Right lobe of liver (tissue), 6 donors: ENCODE measurements at regions not wholly inside any gene's neighbourhood (a gene's known extent, or its start where the extent isn't known, plus 50 kb on each side); places are given as distances from the start of the nearest gene placed in this dataset.

Experiments
- ATAC-seq, 4 donors: fragments of 200-7000 bp; cut with Tn5 transposase; one replicate each; pipeline ENCODE4 v1.9.1; 2020; ENCODE audit warnings: mild to moderate bottlenecking in 4 of 4, moderate library complexity in 4 of 4
- DNase-seq, 3 donors: peaks; one replicate each; pipeline ENCODE4 v3.0.0-alpha.2; 2020
- H3K27ac ChIP-seq, 3 donors: fragments of 200-600 bp; one replicate each; pipeline ENCODE4 v1.8.0; 2022
- H3K27me3 ChIP-seq, 2 donors: fragments of 200-600 bp; one replicate each; pipeline ENCODE4 v1.8.0; 2022
- H3K36me3 ChIP-seq, 4 donors: fragments of 200-600 bp; sonication (generic) in 1 of 4; one replicate each; pipeline versions ENCODE4 v1.5.1 to v1.8.0; 2017 to 2022; ENCODE audit warnings: control low read depth in 1 of 4
- H3K4me1 ChIP-seq, 4 donors: fragments of 200-600 bp; sonication (generic) in 1 of 4; one replicate each; pipeline versions ENCODE4 v1.5.1 to v1.8.0; 2017 to 2022; ENCODE audit warnings: control low read depth in 1 of 4
- H3K4me3 ChIP-seq, 3 donors: fragments of 200-600 bp; one replicate each; pipeline ENCODE4 v1.8.0; 2022
- H3K9me3 ChIP-seq, 4 donors: fragments of 200-600 bp; sonication (generic) in 1 of 4; one replicate each; pipeline versions ENCODE4 v1.5.1 to v1.8.0; 2017 to 2022; ENCODE audit warnings: control low read depth in 1 of 4
- POLR2A ChIP-seq: fragments of 450-650 bp; IDR thresholded peaks from one replicate; pipeline ENCODE4 v1.6.1; 2017; ENCODE audit warnings: antibody characterized with exemption, mild to moderate bottlenecking
- WGBS: methylation state at CpG from one replicate; pipeline ENCODE4 v1.1.6; 2018; ENCODE audit warnings: low coverage, low lambda C conversion rate; ENCODE audit not compliant: insufficient coverage; ENCODE audit errors: missing lambda C conversion rate; 5-methylcytosine and 5-hydroxymethylcytosine counted together
- intact Hi-C, 2 donors: fragments of 100-400 bp; cut with DNase I; formaldehyde crosslinking; loops; one replicate each; pipeline versions ENCODE4 v1.11.2 to v1.14.1; 2022
- TF ChIP-seq, protein P1 (sequence below), 4 donors: fragments of 200-600 bp in 3 of 4; fragments of 450-650 bp in 1 of 4; IDR thresholded peaks; one replicate each; pipeline versions ENCODE4 v1.5.1 to v1.8.0; 2016 to 2022; ENCODE audit warnings: antibody characterized with exemption in 4 of 4, mild to moderate bottlenecking in 2 of 4
- donor health status: DM: no; HTN: yes; CAD: no.
- donor health status: DM: no; HTN: no; CAD: no.
- donor health status: DM: no; HTN: no; CAD: no.
- donor health status: DM: no; HTN: yes; CAD: no.
- donor health status: DM: no; HTN: yes; CAD: no.

DNA sequence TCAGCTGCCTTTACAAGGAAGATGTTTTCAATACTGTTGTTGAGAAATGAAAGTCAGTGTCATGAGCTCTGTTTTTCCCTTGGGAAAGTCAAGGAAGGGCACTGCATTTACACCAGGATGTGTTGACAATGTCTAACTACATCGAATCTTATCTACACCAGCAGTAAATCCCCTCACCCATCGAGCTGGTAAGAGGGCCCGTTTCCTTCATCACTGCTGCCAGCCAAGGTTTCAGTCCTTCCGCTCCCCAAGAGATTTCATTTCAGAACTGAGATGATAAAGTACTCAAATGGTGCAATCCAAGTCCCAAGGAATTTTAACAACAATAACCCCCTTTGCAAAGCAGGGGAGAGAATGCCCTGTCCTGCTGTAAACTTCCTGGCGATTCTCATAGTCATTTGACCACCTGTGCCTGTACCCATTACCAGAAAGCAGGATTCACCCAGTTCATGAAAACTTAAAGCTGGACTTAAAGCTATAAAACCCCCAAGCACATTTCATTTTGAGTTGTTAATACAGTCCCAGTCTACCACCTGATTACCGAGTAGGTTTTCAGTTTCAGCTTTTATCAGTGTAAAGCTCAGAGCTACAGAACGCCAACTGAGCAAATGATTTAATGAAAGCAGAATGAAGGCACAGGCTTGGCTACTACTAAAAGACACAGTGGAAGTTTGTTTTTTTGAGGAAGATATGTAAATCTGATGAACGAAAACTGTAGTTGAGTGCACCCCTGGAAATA is 122.5 kb upstream of the TAB2 start:
- Histone ChIP-seq H3K27ac (no peak overlapping the region), H3K27me3 (no peaks in the 10 kb centered on the region), H3K4me1 (no peaks in the 10 kb centered on the region), H3K4me3 (no peak overlapping the region), H3K36me3 (no peaks in the 10 kb centered on the region), H3K9me3 (peaks cover 0 to 5% (median 0%) of the 10 kb centered on the region in 4 donors)
- ATAC-seq = no peak
- DNase-seq = no peak
- 73% methylated on average over 8 of the region's 8 CpGs for WGBS
- TF ChIP-seq, protein P1, sequence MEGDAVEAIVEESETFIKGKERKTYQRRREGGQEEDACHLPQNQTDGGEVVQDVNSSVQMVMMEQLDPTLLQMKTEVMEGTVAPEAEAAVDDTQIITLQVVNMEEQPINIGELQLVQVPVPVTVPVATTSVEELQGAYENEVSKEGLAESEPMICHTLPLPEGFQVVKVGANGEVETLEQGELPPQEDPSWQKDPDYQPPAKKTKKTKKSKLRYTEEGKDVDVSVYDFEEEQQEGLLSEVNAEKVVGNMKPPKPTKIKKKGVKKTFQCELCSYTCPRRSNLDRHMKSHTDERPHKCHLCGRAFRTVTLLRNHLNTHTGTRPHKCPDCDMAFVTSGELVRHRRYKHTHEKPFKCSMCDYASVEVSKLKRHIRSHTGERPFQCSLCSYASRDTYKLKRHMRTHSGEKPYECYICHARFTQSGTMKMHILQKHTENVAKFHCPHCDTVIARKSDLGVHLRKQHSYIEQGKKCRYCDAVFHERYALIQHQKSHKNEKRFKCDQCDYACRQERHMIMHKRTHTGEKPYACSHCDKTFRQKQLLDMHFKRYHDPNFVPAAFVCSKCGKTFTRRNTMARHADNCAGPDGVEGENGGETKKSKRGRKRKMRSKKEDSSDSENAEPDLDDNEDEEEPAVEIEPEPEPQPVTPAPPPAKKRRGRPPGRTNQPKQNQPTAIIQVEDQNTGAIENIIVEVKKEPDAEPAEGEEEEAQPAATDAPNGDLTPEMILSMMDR (IDR thresholded peaks at IDR 0.05) = no peak
- no peak for TF ChIP-seq POLR2A
- intact Hi-C loops = no loop called here

DNA sequence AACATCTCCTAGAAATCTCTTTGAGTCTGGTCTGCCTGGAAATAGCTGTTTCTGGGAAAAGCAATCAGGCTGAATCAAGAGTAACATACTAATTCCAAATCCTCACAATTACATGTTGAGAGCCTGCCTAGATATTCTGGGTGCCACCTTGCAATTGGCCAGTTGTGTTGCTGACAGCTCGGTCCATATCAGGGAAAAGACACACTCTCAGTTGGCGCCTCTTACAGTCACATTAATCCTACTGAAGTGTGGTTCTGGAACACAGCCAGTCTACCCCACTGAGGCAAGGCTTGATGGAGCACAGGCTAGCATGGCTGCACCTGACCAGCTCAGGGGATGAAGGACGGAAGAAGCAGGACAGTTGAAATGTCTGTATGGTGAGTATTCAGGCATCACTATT is 121.4 kb upstream of the TAB2 start:
- WGBS = 60% methylated on average over 1 of the region's 3 CpGs
- H3K4me1 ChIP-seq = no peaks in the 10 kb centered on the region
- no peak overlapping the region for H3K4me3 ChIP-seq
- no peaks in the 10 kb centered on the region for H3K36me3 ChIP-seq
- DNase-seq (no peak), ATAC-seq (no peak)
- no peak overlapping the region for H3K27ac ChIP-seq
- peaks cover 0 to 5% (median 0%) of the 10 kb centered on the region in 4 donors for H3K9me3 ChIP-seq
- TF ChIP-seq, protein P1 (IDR thresholded peaks at IDR 0.05) = no peak
- no peak for TF ChIP-seq POLR2A
- intact Hi-C loops = no loop called here
- H3K27me3 ChIP-seq = no peaks in the 10 kb centered on the region

DNA sequence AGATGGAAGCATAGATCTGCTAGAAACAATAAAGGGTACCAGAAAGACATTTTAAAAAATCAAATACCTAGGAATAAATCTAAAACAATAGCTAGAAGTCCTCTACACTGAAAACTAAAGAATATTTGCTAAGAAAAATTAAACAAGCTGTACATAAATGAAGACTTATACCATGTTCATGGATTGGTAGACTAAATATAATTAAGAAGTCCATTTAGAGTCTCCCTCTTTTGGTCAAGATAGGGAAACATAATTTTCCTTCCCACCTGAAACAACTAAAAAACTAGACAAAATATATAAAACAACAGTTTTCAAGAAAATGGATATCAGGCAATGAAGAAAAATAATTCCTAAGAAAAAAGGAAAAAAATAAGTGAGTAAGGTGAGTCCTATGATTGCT is 120.0 kb upstream of the TAB2 start:
- Histone ChIP-seq H3K36me3 (no peaks in the 10 kb centered on the region), H3K27me3 (no peaks in the 10 kb centered on the region), H3K9me3 (peaks cover 0 to 5% (median 0%) of the 10 kb centered on the region in 4 donors), H3K4me3 (no peak overlapping the region), H3K27ac (no peak overlapping the region), H3K4me1 (no peaks in the 10 kb centered on the region)
- ATAC-seq = no peak
- intact Hi-C loops = no loop called here
- DNase-seq = no peak
- TF ChIP-seq, protein P1 (IDR thresholded peaks at IDR 0.05) = no peak

DNA sequence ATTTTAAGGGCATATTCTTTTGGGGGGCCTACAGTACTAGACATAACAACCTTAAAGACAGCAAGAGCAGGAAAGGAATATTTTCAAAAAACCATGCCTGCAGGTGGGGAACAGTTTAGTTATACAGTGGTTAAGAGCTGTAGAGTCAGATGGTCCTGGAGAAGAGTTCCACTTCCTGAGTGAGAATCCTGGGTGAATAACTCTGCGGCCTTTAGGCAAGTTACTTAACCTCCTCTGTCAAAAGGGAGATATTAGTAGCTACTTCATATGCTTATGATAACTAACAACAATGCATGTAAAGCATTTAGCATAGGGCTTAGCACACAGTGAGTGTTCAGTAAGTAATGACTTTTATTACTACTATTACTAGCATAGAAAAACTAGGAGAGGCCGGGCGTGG is 119.2 kb upstream of the TAB2 start:
- no peaks in the 10 kb centered on the region for H3K4me1 ChIP-seq
- no peaks in the 10 kb centered on the region for H3K36me3 ChIP-seq
- H3K27ac ChIP-seq = no peak overlapping the region
- no peaks in the 10 kb centered on the region for H3K27me3 ChIP-seq
- WGBS = 70% methylated on average over 3 of the region's 3 CpGs
- intact Hi-C loops = no loop called here
- TF ChIP-seq, protein P1 (IDR thresholded peaks at IDR 0.05) = no peak
- TF ChIP-seq POLR2A = no peak
- peaks cover 0 to 5% (median 0%) of the 10 kb centered on the region in 4 donors for H3K9me3 ChIP-seq
- no peak overlapping the region for H3K4me3 ChIP-seq
- no peak for DNase-seq
- ATAC-seq = no peak
